Right lobe of liver (tissue), 4 donors: ENCODE measurements at regions not wholly inside any gene's neighbourhood (a gene's known extent, or its start where the extent isn't known, plus 50 kb on each side); places are given as distances from the start of the nearest gene placed in this dataset.

Experiments used
- POLR2A ChIP-seq: fragments of 450-650 bp; IDR thresholded peaks from one replicate; pipeline ENCODE4 v1.6.1; 2017; ENCODE audit warnings: antibody characterized with exemption, mild to moderate bottlenecking
- TF ChIP-seq, protein P1 (sequence below), 4 donors: fragments of 200-600 bp in 3 of 4; fragments of 450-650 bp in 1 of 4; IDR thresholded peaks; one replicate each; pipeline versions ENCODE4 v1.5.1 to v1.8.0; 2016 to 2022; ENCODE audit warnings: antibody characterized with exemption in 4 of 4, mild to moderate bottlenecking in 2 of 4
- donor health status: DM: no; HTN: no; CAD: no.
- donor health status: DM: no; HTN: no; CAD: no.
- donor health status: DM: no; HTN: yes; CAD: no.

DNA sequence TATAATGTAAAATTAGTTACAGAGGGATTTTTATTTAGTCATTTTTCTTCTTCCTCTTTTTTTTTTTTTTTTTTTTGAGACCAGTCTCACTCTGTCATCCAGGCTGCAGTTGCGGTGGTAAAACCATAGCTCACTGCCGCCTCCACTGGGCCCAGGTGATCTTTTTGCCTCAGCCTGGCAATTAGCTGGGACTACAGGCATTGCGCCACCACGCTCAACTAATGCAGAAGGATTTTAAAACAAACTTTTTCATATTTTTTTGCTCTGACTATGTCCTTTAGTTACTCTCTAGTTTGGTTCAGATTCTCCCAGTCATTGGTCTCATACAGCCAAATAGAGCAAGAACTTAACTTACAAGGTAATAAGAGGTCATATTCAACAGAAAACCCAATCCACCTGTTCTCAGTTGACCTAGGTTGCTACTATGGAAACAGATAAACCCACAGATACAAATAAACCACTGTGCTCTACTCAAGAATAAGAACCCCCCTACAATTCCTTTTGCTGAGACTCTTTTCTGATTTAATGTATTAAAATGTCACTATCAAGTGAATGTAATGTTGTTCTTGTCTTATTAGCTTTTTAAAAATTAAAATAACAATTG lies 50.1 kb upstream of the TTC39B start:
- TF ChIP-seq, protein P1, sequence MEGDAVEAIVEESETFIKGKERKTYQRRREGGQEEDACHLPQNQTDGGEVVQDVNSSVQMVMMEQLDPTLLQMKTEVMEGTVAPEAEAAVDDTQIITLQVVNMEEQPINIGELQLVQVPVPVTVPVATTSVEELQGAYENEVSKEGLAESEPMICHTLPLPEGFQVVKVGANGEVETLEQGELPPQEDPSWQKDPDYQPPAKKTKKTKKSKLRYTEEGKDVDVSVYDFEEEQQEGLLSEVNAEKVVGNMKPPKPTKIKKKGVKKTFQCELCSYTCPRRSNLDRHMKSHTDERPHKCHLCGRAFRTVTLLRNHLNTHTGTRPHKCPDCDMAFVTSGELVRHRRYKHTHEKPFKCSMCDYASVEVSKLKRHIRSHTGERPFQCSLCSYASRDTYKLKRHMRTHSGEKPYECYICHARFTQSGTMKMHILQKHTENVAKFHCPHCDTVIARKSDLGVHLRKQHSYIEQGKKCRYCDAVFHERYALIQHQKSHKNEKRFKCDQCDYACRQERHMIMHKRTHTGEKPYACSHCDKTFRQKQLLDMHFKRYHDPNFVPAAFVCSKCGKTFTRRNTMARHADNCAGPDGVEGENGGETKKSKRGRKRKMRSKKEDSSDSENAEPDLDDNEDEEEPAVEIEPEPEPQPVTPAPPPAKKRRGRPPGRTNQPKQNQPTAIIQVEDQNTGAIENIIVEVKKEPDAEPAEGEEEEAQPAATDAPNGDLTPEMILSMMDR (IDR thresholded peaks at IDR 0.05): no peak
- TF ChIP-seq POLR2A: no peak
